SK-N-SH (cell line): ENCODE measurements at regions not wholly inside any gene's neighbourhood (a gene's known extent, or its start where the extent isn't known, plus 50 kb on each side); places are given as distances from the start of the nearest gene placed in this dataset.

ENCODE experiments used
- CTCF ChIA-PET: fragments of 300-600, 350-600 bp; formaldehyde crosslinking; extraction: SDS; loops from one replicate; lab custom pipeline; 2021; lab: Yijun Ruan, JAX
- POLR2A ChIA-PET: fragments of 350-600 bp; sonication (Branson Sonifier 250); formaldehyde crosslinking; extraction: SDS; loops from one replicate; lab custom pipeline; 2020; ENCODE audit warnings: antibody characterized with exemption, inconsistent platforms; lab: Yijun Ruan, JAX
- DNase-seq: peaks from one replicate; pipeline ENCODE4 v3.0.0; 2012
- H2AFZ ChIP-seq: fragments of 200-600 bp; sonication (generic); 2 replicates; pipeline ENCODE4 v1.8.1; 2016; ENCODE audit warnings: antibody characterized with exemption, mild to moderate bottlenecking, low read depth
- H3F3A ChIP-seq: fragments of 200-600 bp; sonication (generic); replicated peaks from 2 replicates; pipeline ENCODE3; 2016; ENCODE audit warnings: antibody characterized with exemption, mild to moderate bottlenecking; ENCODE audit not compliant: insufficient read depth
- H3K27ac ChIP-seq, 2 experiments: fragments of 200-500 bp in 1 of 2; fragments of 200-600 bp in 1 of 2; sonication (Bioruptor generic) in 1 of 2; sonication (generic), shearing (Covaris generic) in 1 of 2; 2 replicates each; pipeline versions ENCODE4 v1.5.1 to v1.6.1; 2014 to 2016; ENCODE audit warnings: low read depth in 2 of 2, inconsistent platforms in 1 of 2, low read length in 1 of 2, mild to moderate bottlenecking in 1 of 2, mixed read lengths in 1 of 2
- H3K27me3 ChIP-seq: fragments of 200-600 bp; sonication (generic), shearing (Covaris generic); 2 replicates; pipeline ENCODE4 v1.6.1; 2016; ENCODE audit warnings: mixed run types; ENCODE audit not compliant: insufficient read depth
- H3K36me3 ChIP-seq, 2 experiments: fragments of 200-500 bp in 1 of 2; fragments of 200-600 bp in 1 of 2; sonication (Bioruptor generic) in 1 of 2; sonication (generic) in 1 of 2; replicated peaks in 1 of 2; 2 replicates each; pipeline versions ENCODE3 to v1.5.1; 2014 to 2016; ENCODE audit warnings: low read length in 1 of 2, mild to moderate bottlenecking in 1 of 2; ENCODE audit not compliant: insufficient read depth in 2 of 2, control insufficient read depth in 1 of 2
- H3K4me1 ChIP-seq, 2 experiments: fragments of 200-500 bp in 1 of 2; fragments of 200-600 bp in 1 of 2; sonication (Bioruptor generic) in 1 of 2; sonication (generic), shearing (Covaris generic) in 1 of 2; 2 replicates each; pipeline versions ENCODE4 v1.5.1 to v1.6.1; 2014 to 2016; ENCODE audit warnings: low read depth in 1 of 2, low read length in 1 of 2, mixed run types in 1 of 2; ENCODE audit not compliant: insufficient read depth in 2 of 2, control insufficient read depth in 1 of 2
- H3K4me2 ChIP-seq: fragments of 200-600 bp; sonication (generic), shearing (Covaris generic); 2 replicates; pipeline ENCODE4 v1.6.1; 2017; ENCODE audit warnings: mixed run types
- H3K4me3 ChIP-seq, 2 experiments: fragments of 200-500 bp in 1 of 2; fragments of 200-600 bp in 1 of 2; sonication (Bioruptor generic) in 1 of 2; sonication (generic), shearing (Covaris generic) in 1 of 2; 2 replicates each; pipeline versions ENCODE4 v1.5.1 to v1.8.1; 2014 to 2016; ENCODE audit warnings: low read depth in 2 of 2, inconsistent platforms in 1 of 2, low read length in 1 of 2, mild to moderate bottlenecking in 1 of 2, mixed read lengths in 1 of 2, moderate library complexity in 1 of 2
- H3K79me2 ChIP-seq: fragments of 200-600 bp; sonication (generic); 2 replicates; pipeline ENCODE4 v1.8.1; 2017; ENCODE audit warnings: mild to moderate bottlenecking; ENCODE audit not compliant: insufficient read depth
- H3K9ac ChIP-seq: fragments of 200-600 bp; sonication (generic); 2 replicates; pipeline ENCODE4 v1.6.1; 2017; ENCODE audit warnings: mixed run types
- H3K9me2 ChIP-seq: fragments of 200-600 bp; sonication (generic); 2 replicates; pipeline ENCODE4 v1.6.1; 2017; ENCODE audit warnings: mixed run types
- H3K9me3 ChIP-seq: fragments of 200-600 bp; sonication (generic); 2 replicates; pipeline ENCODE4 v1.6.1; 2017; ENCODE audit warnings: mixed run types, mild to moderate bottlenecking, moderate library complexity
- H4K20me1 ChIP-seq: fragments of 200-600 bp; sonication (generic); 2 replicates; pipeline ENCODE4 v1.6.1; 2017; ENCODE audit warnings: mild to moderate bottlenecking, mixed run types; ENCODE audit not compliant: insufficient read depth
- FOXJ3 ChIP-seq: sonication (generic); formaldehyde crosslinking; IDR thresholded peaks from 2 replicates; pipeline ENCODE4 v1.5.1; 2020; ENCODE audit warnings: mild to moderate bottlenecking, missing genetic modification reagents
- GABPA ChIP-seq: IDR thresholded peaks from 2 replicates; pipeline ENCODE4 v1.4.0; 2012; ENCODE audit warnings: low read depth, mild to moderate bottlenecking
- MEF2A ChIP-seq: IDR thresholded peaks from 2 replicates; pipeline ENCODE4 v1.4.0; 2012; ENCODE audit warnings: low read depth, borderline replicate concordance
- RFX5 ChIP-seq: IDR thresholded peaks from 2 replicates; pipeline ENCODE4 v1.6.1; 2012; ENCODE audit warnings: mild to moderate bottlenecking, improper control_type of control experiment, low read length
- SIN3A ChIP-seq: IDR thresholded peaks from 2 replicates; pipeline ENCODE4 v1.6.1; 2012; ENCODE audit warnings: low read depth, mild to moderate bottlenecking, low read length, moderate library complexity, borderline replicate concordance
- TCF12 ChIP-seq: IDR thresholded peaks from 2 replicates; pipeline ENCODE4 v1.4.0; 2012
- WGBS: methylation state at CpG from one replicate; pipeline ENCODE4 v1.1.6; 2017; ENCODE audit warnings: low lambda C conversion rate; 5-methylcytosine and 5-hydroxymethylcytosine counted together
- TF ChIP-seq, protein P1 (sequence below): IDR thresholded peaks from 2 replicates; pipeline ENCODE4 v1.4.0; 2012; ENCODE audit warnings: low read depth, borderline replicate concordance
- TF ChIP-seq, protein P2 (sequence below): IDR thresholded peaks from 2 replicates; pipeline ENCODE4 v1.4.0; 2012; ENCODE audit warnings: low read depth
- TF ChIP-seq, protein P3 (sequence below): fragments of 150-350 bp; IDR thresholded peaks from 2 replicates; pipeline ENCODE4 v1.6.1; 2016; ENCODE audit warnings: mild to moderate bottlenecking, low read depth, low read length
- TF ChIP-seq, protein P4 (sequence below): IDR thresholded peaks from 2 replicates; pipeline ENCODE4 v1.4.0; 2012; ENCODE audit warnings: low read depth, borderline replicate concordance
- TF ChIP-seq, protein P5 (sequence below): IDR thresholded peaks from 2 replicates; pipeline ENCODE4 v1.6.1; 2012; ENCODE audit warnings: mild to moderate bottlenecking, low read depth, low read length, moderate library complexity

DNA sequence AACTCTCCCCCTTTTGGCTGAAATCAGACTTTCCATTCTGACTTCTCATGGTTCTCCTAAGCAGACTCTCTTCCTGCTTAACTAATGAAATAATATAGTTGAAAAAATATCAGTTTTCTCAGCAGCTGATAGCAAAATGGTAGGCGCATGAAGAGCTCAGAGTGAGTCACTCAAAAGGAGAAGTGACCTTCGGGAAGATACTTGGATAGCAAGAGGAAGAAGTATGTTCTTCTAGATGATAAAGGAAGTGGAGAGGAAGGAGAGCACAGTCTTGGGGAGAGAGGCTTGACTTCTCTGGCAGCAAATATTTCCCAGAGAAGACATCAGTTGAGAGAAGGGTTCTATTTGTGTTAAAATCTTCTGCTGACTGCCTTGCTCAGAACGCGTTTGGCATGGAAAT lies 101.5 kb downstream of the TAF11L14 start (continued):
- TF ChIP-seq, protein P1, sequence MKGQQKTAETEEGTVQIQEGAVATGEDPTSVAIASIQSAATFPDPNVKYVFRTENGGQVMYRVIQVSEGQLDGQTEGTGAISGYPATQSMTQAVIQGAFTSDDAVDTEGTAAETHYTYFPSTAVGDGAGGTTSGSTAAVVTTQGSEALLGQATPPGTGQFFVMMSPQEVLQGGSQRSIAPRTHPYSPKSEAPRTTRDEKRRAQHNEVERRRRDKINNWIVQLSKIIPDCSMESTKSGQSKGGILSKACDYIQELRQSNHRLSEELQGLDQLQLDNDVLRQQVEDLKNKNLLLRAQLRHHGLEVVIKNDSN: no peak
- TF ChIP-seq, protein P2, sequence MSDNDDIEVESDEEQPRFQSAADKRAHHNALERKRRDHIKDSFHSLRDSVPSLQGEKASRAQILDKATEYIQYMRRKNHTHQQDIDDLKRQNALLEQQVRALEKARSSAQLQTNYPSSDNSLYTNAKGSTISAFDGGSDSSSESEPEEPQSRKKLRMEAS: no peak
- no peak for TF ChIP-seq GABPA
- TF ChIP-seq, all 33 proteins: peak for 0

DNA sequence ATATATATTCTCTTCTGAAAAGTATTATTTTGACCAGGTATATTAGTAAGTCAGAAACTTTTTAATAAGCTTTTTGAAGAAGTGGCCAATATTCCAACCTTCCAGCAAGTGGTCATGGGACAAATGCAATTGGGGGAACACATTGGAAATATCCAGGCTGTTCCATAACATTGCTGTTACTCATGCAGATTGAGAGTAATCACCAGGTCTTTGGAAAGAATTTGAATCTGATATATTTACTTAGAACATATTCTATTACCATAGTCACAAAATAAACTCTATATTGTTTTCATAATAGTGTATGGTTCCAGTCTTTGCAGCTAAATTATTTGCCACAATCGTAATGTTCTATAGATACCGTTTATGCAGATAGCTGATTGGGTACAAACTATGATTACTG lies 102.8 kb downstream of the TAF11L14 start:
- no peak for DNase-seq

More for the DNA sequence above, 102.8 kb downstream of the TAF11L14 start:
- Histone ChIP-seq H3K4me3 (no peak overlapping the region), H2AFZ (no peak overlapping the region), H3K27me3 (no peaks in the 10 kb centered on the region), H3K27ac (no peak overlapping the region), H3K79me2 (no peaks in the 10 kb centered on the region), H4K20me1 (no peaks in the 10 kb centered on the region), H3K4me1 (no peaks in the 10 kb centered on the region), H3K9me3 (no peaks in the 10 kb centered on the region), H3K9me2 (no peaks in the 10 kb centered on the region), H3K9ac (no peak overlapping the region), H3F3A (no peaks in the 10 kb centered on the region)
- 17% methylated on average over 2 of the region's 2 CpGs for WGBS
- ChIA-PET CTCF (no interaction called here), POLR2A (no interaction called here)
- TF ChIP-seq MEF2A (no peak), SIN3A (no peak), TCF12 (no peak), RFX5 (no peak), FOXJ3 (CRISPR knock-in tag) (no peak)
- TF ChIP-seq, protein P3, sequence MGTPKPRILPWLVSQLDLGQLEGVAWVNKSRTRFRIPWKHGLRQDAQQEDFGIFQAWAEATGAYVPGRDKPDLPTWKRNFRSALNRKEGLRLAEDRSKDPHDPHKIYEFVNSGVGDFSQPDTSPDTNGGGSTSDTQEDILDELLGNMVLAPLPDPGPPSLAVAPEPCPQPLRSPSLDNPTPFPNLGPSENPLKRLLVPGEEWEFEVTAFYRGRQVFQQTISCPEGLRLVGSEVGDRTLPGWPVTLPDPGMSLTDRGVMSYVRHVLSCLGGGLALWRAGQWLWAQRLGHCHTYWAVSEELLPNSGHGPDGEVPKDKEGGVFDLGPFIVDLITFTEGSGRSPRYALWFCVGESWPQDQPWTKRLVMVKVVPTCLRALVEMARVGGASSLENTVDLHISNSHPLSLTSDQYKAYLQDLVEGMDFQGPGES: no peak
- TF ChIP-seq, protein P4, sequence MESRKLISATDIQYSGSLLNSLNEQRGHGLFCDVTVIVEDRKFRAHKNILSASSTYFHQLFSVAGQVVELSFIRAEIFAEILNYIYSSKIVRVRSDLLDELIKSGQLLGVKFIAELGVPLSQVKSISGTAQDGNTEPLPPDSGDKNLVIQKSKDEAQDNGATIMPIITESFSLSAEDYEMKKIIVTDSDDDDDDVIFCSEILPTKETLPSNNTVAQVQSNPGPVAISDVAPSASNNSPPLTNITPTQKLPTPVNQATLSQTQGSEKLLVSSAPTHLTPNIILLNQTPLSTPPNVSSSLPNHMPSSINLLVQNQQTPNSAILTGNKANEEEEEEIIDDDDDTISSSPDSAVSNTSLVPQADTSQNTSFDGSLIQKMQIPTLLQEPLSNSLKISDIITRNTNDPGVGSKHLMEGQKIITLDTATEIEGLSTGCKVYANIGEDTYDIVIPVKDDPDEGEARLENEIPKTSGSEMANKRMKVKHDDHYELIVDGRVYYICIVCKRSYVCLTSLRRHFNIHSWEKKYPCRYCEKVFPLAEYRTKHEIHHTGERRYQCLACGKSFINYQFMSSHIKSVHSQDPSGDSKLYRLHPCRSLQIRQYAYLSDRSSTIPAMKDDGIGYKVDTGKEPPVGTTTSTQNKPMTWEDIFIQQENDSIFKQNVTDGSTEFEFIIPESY: no peak
- TF ChIP-seq, protein P5, sequence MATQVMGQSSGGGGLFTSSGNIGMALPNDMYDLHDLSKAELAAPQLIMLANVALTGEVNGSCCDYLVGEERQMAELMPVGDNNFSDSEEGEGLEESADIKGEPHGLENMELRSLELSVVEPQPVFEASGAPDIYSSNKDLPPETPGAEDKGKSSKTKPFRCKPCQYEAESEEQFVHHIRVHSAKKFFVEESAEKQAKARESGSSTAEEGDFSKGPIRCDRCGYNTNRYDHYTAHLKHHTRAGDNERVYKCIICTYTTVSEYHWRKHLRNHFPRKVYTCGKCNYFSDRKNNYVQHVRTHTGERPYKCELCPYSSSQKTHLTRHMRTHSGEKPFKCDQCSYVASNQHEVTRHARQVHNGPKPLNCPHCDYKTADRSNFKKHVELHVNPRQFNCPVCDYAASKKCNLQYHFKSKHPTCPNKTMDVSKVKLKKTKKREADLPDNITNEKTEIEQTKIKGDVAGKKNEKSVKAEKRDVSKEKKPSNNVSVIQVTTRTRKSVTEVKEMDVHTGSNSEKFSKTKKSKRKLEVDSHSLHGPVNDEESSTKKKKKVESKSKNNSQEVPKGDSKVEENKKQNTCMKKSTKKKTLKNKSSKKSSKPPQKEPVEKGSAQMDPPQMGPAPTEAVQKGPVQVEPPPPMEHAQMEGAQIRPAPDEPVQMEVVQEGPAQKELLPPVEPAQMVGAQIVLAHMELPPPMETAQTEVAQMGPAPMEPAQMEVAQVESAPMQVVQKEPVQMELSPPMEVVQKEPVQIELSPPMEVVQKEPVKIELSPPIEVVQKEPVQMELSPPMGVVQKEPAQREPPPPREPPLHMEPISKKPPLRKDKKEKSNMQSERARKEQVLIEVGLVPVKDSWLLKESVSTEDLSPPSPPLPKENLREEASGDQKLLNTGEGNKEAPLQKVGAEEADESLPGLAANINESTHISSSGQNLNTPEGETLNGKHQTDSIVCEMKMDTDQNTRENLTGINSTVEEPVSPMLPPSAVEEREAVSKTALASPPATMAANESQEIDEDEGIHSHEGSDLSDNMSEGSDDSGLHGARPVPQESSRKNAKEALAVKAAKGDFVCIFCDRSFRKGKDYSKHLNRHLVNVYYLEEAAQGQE: no peak
- TF ChIP-seq, all 33 proteins: peak for 0
- no peak overlapping the region for H3K4me2 ChIP-seq
- H3K36me3 ChIP-seq: no peaks in the 10 kb centered on the region
